GM12874 (cell line): ENCODE measurements at regions not wholly inside any gene's neighbourhood (a gene's known extent, or its start where the extent isn't known, plus 50 kb on each side); places are given as distances from the start of the nearest gene placed in this dataset.

Experiments
- CTCF ChIP-seq: IDR thresholded peaks from 2 replicates; pipeline ENCODE4 v1.5.1; 2011; ENCODE audit warnings: low read depth, mild to moderate bottlenecking, control low read depth, low read length, moderate library complexity; ENCODE audit not compliant: insufficient read depth

DNA sequence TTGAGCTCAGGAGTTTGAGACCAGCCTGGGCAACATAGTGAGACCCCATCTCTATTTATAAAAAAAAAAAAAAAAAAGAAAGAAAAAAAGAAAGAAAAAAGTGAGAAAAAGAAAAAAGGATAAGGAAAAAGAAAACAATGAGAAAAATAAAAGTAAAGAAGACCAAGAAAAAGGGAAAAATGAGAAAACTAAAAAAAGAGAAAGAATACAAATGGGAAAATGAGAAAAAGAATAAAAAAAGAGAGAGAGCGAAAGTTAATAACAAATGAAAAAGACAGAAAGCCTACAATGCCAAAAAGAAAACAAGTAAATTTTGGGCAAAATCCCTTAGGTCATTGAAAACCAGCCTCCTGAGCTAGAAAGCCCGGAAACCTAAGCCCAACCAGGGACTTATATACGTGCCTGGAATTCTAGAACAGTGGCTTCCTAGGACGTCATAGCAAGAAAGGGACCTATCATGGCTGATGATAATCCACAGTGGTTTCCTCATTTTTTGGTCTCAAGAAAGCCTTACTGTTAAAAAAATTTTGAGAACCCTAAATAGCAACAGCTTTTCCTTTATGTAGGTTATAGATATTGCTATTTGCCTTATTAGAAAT, 131.7 kb upstream of the CLINT1 start:
- no peak for TF ChIP-seq CTCF

DNA sequence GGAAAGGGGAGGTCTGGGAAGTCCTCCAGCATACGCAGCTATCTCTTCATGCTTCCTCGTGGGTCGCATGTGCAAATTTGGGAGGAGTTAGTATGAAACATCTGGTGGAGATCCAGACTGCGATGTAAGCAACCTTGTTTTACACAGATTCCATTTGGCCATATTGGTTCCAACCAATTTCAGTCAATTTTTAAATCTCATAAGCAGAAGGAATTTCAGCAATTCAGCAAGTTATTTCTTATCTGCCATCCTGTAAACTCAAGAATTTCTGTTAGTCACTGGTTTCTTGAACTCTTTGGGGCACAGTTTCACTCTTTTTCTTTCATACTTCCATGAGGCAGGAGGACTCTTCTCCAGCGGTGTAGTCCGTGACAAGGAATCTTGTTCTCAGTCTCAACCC, 130.4 kb upstream of the CLINT1 start:
- no peak for TF ChIP-seq CTCF

GRCh38 chr5:157987259-157987658, 128.3 kb upstream of the CLINT1 start:
- no peak for TF ChIP-seq CTCF

- TF ChIP-seq CTCF = no peak
These were observed 127.6 kb upstream of the CLINT1 start for GRCh38 chr5:157986431-157986990.

DNA sequence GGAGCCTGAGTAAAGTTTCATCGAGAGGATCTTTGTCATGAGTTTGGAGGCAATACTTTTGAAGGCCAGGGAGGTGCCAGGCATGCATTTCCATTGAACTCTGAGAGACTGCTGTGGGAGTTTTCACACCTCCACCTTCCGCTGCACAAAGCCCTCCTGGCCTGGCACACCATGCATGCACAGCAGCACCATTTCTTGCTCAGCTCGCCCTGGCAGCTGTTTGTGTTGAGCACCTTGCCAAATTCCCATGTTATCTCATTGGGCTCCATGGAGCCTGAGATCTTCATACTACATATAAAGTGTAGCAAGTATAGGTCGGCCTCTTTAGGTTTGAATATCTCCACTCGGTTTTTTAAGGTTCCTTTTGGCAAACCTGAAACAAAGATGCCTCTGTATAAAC, 125.7 kb upstream of the CLINT1 start:
- no peak for TF ChIP-seq CTCF

DNA sequence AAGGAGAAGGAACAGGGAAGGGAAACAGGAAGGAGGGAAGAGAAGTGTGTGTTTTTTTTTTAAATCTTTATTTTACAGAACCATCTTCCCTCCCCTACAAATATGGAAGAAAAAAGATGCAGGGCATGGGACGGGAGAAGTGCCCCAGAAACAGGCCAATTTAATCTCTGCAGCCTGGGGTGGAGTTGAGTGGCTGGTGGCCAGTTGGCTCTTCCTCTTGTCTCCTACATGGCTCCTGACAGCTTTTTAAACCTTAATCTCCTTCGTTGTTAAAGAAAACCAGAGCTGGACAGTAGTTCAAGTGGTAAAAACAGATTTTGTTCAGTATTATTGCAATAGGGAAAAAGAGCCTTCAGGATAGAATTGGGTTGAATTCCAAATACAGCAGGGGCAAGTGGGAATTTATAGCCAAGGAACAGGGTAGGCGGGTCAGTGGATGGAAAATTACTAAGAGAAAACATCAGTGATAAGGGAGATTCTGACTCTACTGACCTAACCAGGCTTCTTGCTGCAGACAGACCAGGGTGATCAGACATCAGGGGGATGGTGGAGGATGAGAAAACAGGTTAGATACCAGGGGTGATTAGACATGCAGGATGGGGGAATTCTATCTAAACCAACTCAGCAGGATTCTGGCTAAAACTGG, 125.1 kb upstream of the CLINT1 start:
- TF ChIP-seq CTCF = no peak

- TF ChIP-seq CTCF = no peak
These were observed 119.1 kb upstream of the CLINT1 start for GRCh38 chr5:157978061-157978460.
